GM18873 (cell line): ENCODE measurements at regions not wholly inside any gene's neighbourhood (a gene's known extent, or its start where the extent isn't known, plus 50 kb on each side); places are given as distances from the start of the nearest gene placed in this dataset.
"Not testable (repeated sequence)": the region's sequence is repeated elsewhere in the genome, so short reads cannot be mapped to it uniquely, and the experiment has no call there.

Experiments
- ATAC-seq: cut with Tn5 transposase; IDR thresholded peaks from one replicate; pipeline ENCODE4 v1.9.1; 2021; ENCODE audit warnings: mild to moderate bottlenecking, moderate library complexity, moderate number of reproducible peaks; ENCODE audit not compliant: unreplicated experiment, low FRiP score

DNA sequence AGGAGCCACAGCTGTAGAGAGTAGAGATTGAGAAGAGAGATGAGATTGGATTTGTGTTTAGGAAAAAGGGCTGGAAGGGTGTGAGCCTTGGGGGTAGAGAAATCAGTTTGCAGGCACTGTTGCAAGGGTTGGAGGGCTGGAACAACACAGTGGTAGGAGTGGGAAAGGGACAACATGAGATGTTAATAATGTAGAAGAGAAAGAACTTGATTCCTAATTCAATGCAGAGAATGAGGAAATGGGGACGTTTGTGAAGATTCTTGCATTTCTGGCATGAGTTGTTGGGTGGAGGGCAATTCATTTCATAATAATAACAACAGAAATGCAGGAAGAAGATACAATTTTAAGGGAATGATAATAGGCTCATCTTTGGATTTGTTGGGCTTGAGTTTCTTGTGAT is 141.4 kb upstream of the TBX18 start:
- no peak for ATAC-seq

DNA sequence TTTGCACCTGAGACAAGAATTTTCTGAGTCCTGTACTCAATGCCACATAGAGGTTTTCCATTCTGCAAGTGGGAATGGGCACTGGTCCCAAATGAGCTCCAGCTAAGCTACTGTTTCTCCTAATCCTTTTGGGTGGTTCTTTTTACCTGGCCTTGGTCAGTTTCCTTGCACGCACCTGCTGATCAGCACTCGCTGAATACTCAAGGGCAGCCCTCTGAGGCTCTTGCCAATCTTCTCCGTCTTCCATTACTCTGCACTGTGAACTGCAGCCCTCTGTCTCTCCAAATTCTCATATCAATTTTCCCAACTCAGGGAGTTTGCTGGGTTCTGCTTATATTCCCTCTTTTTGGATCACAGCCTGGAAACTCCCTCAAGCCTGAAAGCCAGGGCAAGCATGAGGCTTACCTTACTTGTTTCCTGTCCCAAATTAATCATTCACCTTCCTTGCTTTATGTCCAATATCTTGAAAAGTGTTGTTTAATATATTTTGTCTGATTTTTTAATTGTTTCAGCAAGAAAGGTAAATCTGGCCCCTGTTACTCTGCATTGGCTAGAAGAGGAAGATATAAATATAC is 138.0 kb upstream of the TBX18 start:
- ATAC-seq, result no peak

DNA sequence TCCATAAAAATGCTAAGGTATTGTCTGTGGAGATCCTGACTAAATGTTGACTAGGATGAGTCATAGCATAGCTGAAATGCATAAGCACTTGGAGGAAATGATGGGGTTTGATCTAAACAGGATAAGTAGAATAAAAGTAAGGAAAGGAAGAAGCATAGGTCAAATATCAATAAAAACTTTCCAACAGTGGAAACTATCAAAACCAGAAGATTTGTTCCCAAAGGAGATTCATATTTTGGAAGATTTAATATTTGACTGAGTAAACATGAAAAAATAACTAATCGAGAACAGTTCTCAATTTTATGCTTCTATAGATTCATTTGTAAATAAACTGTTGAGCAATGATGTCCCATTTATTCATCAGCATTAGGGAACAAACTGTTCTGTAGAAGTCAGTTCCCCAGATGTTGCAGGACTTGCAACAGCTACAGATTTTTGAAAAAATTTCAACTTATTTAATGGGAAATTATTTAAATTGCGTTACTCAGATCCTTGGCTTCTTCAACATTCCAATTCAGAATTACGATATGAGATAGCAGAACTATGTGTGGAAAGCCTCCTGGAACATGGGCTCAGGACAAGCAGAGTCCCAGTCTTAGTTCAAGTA is 133.7 kb upstream of the TBX18 start:
- no peak for ATAC-seq

DNA sequence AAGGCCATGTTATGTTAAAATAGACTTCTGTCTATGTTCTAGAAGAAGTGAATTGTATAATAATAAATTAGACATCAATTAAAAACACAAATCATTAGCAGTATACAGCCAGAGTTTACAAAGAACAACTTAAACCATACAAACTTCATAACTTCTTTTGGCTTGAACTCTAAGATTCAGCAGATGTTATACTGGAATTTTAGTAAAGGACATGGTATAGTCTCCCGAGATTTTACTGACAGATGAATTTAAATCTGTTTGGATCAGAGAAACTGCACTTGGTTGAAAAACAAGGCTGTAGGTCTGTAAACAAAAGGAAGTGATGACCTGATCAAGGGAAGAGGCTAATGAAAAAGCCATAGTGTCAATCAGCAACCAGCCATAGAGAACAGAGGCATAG is 132.6 kb upstream of the TBX18 start:
- no peak for ATAC-seq

DNA sequence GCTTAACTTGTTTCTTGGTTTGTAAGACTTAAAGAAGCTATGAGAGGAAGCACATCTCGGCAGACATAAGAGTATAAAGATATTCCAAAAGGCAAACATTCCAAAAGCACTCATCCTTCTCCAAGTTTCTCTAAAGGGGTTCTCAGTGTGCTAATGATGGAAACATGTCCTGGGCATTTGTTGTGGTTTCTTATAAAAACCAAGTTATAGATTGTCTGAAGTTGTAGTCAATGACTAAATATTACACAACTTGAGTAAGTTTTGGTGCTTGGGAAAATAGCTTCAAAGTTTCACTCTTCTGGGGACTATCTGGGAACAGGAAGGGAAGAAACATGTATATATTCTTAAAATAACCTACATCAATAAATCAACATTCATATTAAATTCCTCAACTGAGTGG is 128.3 kb upstream of the TBX18 start:
- no peak for ATAC-seq

DNA sequence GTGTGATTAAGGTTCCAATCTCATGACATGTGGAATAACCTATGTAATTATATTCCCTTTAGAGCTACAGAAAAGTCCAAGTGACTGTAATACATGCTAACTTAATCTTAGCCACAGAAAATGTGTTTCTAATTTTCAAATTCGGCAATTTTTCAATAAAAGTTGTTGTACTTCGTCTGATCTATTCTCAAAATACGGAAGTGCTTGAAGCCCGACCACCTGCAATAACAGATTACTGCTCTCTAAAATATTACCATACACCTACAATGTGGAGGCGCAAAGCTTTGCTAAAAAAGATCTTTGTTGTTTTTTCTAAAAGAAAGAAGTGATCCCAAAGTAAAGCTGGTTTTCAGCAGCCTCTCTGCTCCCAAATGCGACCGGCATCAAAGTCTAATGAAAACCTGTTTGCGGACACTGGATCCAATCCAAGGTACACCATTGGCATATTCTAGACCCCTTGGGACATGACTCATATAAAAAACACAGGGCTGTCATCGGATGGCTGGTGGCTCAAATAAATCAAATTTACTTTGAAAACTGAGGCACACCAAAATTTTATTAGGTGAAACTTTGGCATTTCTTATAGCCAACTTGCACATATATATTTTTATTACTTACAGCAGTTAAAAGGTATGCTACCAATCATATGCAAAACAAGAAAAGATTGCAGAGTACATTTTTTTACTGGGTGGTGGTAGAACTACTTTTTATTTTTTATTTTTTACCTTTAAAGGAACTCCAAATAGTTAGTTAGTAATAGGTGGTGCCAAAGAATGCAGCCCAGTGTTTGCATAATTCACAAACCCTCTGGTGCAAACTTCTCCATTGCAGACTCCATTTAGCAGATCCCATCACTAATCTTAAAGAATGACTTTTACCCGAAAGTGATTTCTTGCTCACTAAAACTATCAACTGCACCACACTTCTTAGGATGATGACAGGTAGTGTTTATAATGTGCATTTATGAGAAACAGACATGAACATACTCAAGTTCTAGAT is 118.7 kb upstream of the TBX18 start:
- ATAC-seq, result no peak

DNA sequence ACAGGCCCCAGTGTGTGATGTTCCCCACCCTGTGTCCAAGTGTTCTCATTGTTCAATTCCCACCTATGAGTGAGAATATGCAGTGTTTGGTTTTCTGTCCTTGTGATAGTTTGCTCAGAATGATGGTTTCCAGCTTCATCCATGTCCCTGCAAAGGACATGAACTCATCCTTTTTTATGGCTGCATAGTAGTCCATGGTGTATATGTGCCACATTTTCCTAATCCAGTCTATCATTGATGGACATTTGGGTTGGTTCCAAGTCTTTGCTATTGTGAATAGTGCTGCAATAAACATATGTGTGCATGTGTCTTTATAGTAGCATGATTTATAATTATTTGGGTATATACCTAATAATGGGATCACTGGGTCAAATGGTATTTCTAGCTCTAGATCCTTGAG is 115.0 kb upstream of the TBX18 start:
- not testable (repeated sequence) for ATAC-seq

DNA sequence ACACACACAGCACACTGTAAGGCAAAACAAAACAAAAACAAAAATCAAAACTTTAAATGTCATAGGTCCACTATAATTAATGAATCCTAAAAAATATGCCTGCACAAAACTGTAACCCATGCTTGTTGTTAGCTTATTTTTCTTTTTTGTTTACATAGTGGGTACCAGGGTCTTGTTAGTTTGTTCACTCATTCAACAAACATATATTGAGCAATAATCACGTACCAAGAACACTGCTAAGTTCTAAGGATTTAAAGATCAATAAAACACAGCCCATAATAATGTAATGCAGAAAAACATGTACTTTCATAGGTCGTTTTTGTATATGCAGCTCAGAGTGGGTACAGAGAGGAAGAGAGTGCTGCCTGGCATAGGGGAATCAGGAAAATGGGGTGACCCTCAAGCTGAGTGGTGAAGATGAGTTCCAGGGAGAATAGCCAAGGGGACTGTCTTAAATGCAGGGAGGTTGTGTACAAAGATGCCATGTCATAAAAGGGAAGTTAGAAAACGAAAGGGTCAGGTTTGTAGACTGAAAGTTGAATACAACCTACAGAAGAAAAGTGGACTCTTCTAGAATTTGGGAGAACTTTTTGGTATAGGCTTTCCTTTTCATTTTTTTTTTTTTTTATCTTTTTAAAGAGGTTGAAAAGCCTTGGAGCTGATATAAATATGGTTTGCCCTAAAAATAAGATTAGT is 113.3 kb upstream of the TBX18 start:
- ATAC-seq, result no peak

DNA sequence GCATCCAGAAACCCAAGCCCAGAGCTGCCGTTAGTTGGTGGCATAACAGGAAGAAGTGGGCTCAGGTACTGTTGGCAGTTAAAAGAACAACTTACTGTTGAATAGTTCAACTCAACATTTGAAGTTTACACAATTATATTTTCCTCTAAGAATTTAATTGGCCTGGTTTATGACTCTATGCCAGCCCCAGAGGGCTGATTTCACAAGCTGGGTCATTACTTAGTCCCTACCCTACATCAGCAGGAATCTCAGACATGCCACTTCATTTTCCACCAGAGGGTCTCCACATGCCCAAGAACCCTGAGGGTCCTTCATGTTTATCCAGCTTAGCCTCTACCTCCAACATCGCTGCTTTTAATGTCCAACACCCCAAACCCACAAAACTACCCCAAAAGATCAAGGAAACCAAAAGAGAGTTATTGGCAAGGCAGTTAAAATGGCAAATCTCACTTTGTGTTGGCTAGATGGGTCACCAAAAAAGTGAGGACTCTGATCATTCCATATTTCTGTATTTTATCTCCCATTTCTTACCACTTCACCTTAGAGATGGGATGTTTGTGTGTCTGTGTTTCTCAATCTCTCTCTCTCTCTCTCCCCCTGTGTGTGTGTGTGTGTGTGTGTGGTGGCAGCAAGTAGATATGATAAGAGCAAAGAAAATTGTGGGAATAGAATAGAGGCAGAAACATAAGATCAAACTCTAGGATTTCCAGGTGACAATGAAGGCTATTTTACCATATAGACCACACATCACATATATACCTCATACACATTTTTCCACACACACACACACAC is 112.5 kb upstream of the TBX18 start:
- ATAC-seq, result no peak

DNA sequence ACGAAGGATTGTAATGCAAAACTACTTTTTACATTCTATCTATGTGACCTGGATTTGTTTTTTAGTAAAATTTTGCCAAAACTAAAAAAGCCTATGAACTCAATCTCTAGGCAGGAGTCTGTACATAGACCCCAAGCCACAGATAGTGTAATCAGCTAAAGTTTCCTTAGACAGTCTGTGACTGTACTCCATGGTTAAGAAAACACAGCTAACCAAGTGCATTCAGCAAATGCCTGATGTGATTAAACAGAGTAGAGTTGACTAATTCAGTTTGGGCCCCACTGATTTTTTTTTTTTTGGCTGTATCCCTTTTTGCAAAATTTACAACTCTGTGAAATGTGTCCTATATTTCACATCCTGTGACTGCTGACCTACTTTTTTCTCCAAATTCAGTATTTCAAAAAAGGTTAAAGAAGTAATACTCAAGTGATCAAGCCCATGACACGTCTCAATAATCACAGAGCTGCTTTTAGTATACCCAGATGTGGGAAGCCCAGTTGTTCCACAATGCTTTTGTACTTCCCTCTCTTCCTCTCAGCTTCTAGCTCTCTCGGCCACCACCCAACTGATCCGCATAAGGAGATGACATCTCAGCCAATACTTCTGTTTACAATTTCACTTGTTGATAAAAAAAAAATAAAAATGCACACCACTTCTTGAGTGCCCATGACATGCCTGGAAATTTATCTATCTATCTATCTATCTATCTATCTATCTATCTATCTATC is 108.8 kb upstream of the TBX18 start:
- no peak for ATAC-seq

DNA sequence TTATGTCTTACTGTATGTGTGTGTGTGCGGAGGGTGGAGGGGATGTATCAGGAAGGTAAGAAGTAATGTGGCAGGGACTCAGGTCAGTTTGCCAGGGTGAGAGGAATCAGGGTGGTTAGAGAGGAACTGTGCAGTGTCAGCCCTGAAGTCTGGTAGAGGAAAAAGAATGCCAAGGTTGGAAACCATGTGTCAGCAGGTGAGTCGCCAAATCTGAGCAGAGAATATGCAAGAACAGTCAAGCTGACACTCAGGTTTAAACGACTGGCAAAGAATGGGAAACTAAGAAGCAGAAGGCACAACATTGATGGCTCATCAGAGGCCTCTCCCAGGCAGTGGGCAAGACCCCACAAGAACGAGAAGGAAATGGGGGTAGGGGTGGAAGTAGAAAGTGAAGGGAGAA is 107.5 kb upstream of the TBX18 start:
- ATAC-seq, result no peak

DNA sequence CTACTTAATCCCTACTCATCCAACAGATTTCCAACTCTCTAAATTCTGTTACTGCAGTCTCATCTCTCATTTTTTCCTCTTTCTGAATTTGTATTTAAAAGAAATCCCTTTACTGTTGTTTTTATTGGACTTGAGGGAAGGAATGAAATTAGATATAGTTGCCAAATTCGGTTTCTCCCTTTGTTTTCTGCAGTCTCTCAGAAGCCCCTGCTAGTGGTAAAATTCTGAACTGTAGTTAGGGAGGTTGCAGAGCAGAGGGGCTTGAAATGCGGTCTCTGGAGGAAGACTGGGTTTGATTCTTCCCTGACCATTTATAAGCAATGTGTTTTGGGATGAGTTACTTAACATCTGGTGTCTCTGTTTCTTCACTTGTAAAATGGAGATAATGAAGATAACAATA is 106.3 kb upstream of the TBX18 start:
- no peak for ATAC-seq

DNA sequence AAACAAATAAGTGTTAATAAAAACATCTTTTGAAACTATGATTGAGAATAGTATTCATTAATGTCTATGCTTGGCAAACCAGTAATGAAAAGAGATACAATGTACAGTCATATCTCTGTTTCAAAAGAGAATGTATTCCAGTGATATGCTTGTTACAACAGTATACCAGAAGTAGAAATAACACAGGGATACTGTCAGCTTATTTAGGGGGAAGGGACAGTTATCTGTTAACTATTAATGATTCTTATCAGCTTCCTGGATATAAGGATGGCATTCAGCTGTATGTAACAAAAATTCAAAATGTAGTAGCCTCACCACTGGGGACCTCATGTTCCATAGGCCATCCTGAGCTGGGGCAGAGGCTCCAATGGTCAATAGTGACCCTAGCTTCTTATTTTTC is 103.8 kb upstream of the TBX18 start:
- no peak for ATAC-seq

DNA sequence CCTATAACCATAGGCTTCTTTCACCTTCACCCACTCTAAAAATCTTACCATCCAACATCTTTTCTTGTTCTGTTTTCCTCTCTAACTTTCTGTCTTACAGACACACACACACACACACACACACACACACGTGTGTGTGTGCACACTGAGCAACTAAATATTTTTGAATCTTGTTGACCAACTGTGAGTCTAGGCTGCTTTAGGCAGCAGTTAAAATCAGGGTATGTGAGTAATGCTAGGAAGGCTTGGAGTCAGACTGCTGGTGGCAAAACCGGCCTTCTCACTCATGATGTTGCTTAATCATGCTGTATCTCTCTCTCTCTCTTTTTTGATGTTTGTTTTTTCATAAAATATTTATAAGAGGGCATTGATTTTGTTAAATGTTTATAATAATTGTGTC is 103.1 kb upstream of the TBX18 start:
- ATAC-seq, result no peak

DNA sequence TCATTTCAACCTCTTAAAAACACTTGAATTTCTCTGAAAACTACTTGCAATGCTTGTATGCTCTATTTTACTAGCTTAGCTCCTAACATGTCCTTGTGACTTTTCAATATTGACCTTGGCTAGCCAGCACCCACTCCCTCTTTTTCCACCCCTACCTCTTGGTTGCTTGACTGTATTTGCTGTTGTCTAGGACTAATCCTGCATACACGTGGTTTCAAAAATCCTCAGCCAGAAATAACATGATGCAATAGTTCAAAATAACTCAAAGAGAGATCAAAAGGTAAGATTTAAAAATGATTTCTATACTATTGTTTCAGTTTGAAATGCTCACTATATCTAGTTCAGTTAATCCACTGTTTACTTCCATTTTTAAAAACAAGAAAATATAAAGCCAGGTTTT is 102.3 kb upstream of the TBX18 start:
- no peak for ATAC-seq

DNA sequence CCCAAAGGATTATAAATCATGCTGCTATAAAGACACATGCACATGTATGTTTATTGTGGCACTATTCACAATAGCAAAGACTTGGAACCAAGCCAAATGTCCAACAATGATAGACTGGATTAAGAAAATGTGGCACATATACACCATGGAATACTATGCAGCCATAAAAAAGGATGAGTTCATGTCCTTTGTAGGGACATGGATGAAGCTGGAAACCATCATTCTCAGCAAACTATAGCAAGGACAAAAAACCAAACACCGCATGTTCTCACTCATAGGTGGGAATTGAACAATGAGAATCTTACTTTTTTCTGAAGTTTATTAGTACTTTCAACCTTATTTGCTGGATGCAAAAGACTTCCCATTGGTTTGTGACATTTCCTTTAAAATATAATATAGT is 101.0 kb upstream of the TBX18 start:
- not testable (repeated sequence) for ATAC-seq

DNA sequence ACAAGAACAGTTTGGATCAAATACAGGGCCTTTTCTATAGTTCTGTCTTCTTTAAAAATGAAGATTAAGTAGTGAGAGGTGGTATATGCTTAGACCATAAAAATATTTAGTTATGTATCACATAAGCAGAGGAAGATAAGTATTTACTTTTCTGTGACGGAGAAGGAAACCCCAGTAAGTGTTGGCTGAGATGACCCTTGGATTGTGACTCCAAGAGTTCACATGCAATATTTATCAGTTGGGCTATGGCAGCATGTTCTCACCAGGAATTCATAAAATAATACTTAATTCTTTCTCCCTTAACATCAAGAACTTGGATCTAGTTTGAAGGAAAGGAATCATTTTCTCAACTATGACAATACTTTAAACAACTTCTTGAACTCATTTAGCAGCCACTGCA is 98.4 kb upstream of the TBX18 start:
- ATAC-seq, result no peak

DNA sequence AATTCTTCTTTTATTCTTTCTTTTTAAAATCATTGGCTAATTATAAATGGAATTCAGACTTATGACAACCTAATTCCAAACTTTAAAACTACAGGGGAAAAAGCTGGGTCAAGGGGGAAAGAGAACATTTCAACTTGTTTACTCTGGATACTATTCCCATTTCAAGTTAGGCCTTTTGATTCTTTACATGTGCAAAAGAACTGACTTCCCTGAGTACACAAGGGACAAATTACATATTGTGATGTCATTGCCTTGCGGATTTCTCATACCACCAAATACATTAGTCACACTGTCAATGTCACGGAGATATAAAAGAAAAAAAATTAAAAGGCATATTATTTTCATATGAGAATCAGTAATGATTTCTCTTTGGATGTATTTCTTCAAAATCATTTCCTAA is 96.5 kb upstream of the TBX18 start:
- ATAC-seq, result no peak

DNA sequence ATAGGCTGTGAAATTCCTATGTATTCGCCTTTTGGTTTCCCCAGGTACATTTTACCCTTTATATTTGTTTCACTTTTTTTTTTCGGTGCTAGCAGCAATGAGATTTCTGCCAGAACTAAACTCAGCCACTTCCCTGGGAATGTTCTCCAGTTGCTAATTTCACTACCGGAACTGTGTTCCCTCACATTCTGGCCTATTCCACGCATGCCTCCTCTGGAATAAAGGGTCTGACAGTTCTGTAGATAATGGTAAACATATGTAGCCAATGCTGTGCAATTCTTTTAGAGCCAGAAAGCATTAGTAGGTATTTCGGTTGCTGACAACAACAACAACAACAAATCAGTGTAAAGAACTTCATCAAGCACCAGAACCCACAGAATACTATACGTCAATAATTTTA is 96.1 kb upstream of the TBX18 start:
- ATAC-seq, result no peak
